ENCODE measurements at regions not wholly inside any gene's neighbourhood (a gene's known extent, or its start where the extent isn't known, plus 50 kb on each side); places are given as distances from the start of the nearest gene placed in this dataset.

DNA sequence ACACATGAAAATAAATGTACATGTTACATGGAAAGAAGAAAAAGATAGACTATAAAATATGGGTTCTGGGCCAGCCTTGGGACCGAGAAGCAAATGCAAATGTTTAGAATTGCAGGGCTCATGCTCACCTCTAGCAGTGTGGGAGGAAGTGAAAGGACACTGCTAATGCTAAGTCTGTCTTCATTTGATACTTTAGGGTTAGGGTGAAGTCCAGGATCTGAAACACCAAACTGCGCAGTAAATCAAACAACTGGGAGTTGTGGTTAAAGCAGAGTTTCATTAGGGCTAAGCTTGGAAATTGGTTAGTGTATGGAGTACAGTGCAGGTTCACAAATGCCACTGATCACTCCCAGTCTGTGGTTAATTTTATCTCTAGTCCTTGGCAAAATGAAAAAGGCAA lies 73.2 kb upstream of the PDK4 start:
- H3K4me2 ChIP-seq (ENCODE audit: low read length): no peak overlapping the region
- no peak overlapping the region for H3K9ac ChIP-seq (ENCODE audit: low read length)
- no peak overlapping the region for H3K27ac ChIP-seq (ENCODE audit: low read length)
- H3K9me3 ChIP-seq (ENCODE audit: insufficient read depth, low read length): no peaks in the 10 kb centered on the region
- no peaks in the 10 kb centered on the region for H3K27me3 ChIP-seq (ENCODE audit: low read depth, low read length)
- TF ChIP-seq, protein P1, sequence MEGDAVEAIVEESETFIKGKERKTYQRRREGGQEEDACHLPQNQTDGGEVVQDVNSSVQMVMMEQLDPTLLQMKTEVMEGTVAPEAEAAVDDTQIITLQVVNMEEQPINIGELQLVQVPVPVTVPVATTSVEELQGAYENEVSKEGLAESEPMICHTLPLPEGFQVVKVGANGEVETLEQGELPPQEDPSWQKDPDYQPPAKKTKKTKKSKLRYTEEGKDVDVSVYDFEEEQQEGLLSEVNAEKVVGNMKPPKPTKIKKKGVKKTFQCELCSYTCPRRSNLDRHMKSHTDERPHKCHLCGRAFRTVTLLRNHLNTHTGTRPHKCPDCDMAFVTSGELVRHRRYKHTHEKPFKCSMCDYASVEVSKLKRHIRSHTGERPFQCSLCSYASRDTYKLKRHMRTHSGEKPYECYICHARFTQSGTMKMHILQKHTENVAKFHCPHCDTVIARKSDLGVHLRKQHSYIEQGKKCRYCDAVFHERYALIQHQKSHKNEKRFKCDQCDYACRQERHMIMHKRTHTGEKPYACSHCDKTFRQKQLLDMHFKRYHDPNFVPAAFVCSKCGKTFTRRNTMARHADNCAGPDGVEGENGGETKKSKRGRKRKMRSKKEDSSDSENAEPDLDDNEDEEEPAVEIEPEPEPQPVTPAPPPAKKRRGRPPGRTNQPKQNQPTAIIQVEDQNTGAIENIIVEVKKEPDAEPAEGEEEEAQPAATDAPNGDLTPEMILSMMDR (IDR thresholded peaks at IDR 0.05; ENCODE audit: low read depth, low read length): no peak
- TF ChIP-seq EZH2phosphoT487 (IDR thresholded peaks at IDR 0.05; ENCODE audit: low read depth): no peak
- no peaks in the 10 kb centered on the region for H4K20me1 ChIP-seq (ENCODE audit: insufficient read depth, low read length)
- H3K79me2 ChIP-seq (ENCODE audit: low read length): no peaks in the 10 kb centered on the region
- H3K36me3 ChIP-seq (replicated peaks; ENCODE audit: low read depth, low read length): no peaks in the 10 kb centered on the region
- peaks cover 15% of the 10 kb centered on the region for H3K4me1 ChIP-seq (ENCODE audit: low read length)
- H3K4me3 ChIP-seq (ENCODE audit: low read length): no peak overlapping the region
- H2AFZ ChIP-seq (ENCODE audit: low read depth, low read length): no peak overlapping the region

DNA sequence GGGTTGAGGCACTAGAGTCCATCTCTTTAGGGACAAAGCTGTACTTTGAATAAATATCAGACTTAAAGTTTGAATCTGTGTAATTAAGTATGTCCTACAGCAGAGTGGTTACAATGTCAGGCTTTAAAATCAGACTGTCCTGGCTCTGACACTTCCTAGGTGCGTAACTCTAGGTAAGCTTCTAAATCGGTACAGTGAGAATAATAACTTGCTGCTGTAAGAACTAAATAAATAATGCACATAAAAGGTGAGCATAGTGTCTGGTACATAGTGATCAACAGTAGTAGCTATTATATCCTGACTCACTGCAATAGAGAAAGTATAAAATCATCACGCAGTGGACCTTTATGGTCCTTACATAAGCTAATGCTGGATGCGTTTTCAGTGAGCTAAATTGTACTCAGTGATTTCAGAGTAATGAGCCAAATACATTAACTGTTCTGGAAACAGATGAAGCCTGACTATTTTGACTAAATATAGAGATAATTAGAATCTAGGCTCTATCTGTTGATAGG lies 72.2 kb upstream of the PDK4 start:
- Histone ChIP-seq H2AFZ (ENCODE audit: low read depth, low read length) (no peak overlapping the region), H3K4me2 (ENCODE audit: low read length) (no peak overlapping the region), H3K9ac (ENCODE audit: low read length) (no peak overlapping the region)

DNA sequence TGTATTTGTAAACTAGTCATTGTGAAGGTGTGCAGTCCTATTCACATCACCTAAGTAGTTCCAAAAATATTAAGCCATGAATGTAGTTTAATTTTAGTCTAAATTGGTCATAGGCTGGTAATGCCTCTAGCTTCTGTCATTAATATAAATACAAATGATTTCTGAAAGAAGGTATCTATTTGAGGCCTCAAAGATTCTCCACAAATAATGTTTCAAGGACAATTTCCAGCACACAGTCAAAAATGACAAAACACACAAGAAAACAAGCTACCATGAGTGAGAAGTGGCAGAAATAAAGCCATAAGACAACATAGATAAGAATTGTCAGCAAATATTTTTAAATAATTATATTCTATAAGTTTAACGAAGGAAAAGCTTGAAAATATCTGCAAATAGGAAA lies 66.7 kb upstream of the PDK4 start:
- TF ChIP-seq, protein P1 (IDR thresholded peaks at IDR 0.05; ENCODE audit: low read depth, low read length): no peak
- TF ChIP-seq EZH2phosphoT487 (IDR thresholded peaks at IDR 0.05; ENCODE audit: low read depth): no peak
- Histone ChIP-seq H3K9me3 (ENCODE audit: insufficient read depth, low read length) (no peaks in the 10 kb centered on the region), H3K9ac (ENCODE audit: low read length) (no peak overlapping the region), H3K36me3 (replicated peaks; ENCODE audit: low read depth, low read length) (no peaks in the 10 kb centered on the region), H3K4me2 (ENCODE audit: low read length) (no peak overlapping the region), H2AFZ (ENCODE audit: low read depth, low read length) (no peak overlapping the region), H3K4me1 (ENCODE audit: low read length) (peaks cover 6% of the 10 kb centered on the region; the same call in 1 of the 2 replicates), H3K4me3 (ENCODE audit: low read length) (no peak overlapping the region), H3K79me2 (ENCODE audit: low read length) (no peaks in the 10 kb centered on the region), H3K27me3 (ENCODE audit: low read depth, low read length) (no peaks in the 10 kb centered on the region), H4K20me1 (ENCODE audit: insufficient read depth, low read length) (no peaks in the 10 kb centered on the region), H3K27ac (ENCODE audit: low read length) (no peak overlapping the region)

More for the DNA sequence above, 72.2 kb upstream of the PDK4 start:
- Histone ChIP-seq H3K36me3 (replicated peaks; ENCODE audit: low read depth, low read length) (no peaks in the 10 kb centered on the region), H4K20me1 (ENCODE audit: insufficient read depth, low read length) (no peaks in the 10 kb centered on the region), H3K27me3 (ENCODE audit: low read depth, low read length) (no peaks in the 10 kb centered on the region), H3K4me3 (ENCODE audit: low read length) (no peak overlapping the region), H3K79me2 (ENCODE audit: low read length) (no peaks in the 10 kb centered on the region), H3K9me3 (ENCODE audit: insufficient read depth, low read length) (no peaks in the 10 kb centered on the region), H3K27ac (ENCODE audit: low read length) (no peak overlapping the region), H3K4me1 (ENCODE audit: low read length) (peaks cover 15% of the 10 kb centered on the region)
- TF ChIP-seq EZH2phosphoT487 (IDR thresholded peaks at IDR 0.05; ENCODE audit: low read depth): no peak
- TF ChIP-seq, protein P1 (IDR thresholded peaks at IDR 0.05; ENCODE audit: low read depth, low read length): no peak

DNA sequence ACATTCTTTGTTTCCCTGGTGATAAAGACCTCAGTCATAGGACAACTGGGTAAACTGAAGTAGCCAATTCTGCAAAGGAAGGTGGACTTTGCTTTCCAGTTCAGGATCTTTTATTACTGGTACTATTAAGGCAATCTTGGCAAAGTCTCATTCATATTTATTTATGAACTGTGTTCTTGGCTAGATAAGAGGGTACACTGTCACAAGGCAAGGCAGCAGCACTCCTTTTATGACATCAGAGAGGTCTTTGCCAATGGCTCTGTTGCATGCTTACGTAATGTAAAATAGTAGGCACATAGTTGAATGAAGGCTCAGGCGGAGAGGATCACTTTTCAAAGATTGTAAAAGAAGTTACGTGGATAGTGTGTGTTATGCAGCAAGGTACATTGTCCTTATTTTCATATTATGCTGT lies 63.7 kb upstream of the PDK4 start:
- TF ChIP-seq EZH2phosphoT487 (IDR thresholded peaks at IDR 0.05; ENCODE audit: low read depth): no peak
- TF ChIP-seq, protein P1 (IDR thresholded peaks at IDR 0.05; ENCODE audit: low read depth, low read length): no peak
- H3K4me2 ChIP-seq (ENCODE audit: low read length): no peak overlapping the region
- no peaks in the 10 kb centered on the region for H3K27me3 ChIP-seq (ENCODE audit: low read depth, low read length)

More for the DNA sequence above, 63.7 kb upstream of the PDK4 start:
- Histone ChIP-seq H3K4me3 (ENCODE audit: low read length) (no peak overlapping the region), H3K79me2 (ENCODE audit: low read length) (no peaks in the 10 kb centered on the region), H2AFZ (ENCODE audit: low read depth, low read length) (no peak overlapping the region), H4K20me1 (ENCODE audit: insufficient read depth, low read length) (no peaks in the 10 kb centered on the region), H3K36me3 (replicated peaks; ENCODE audit: low read depth, low read length) (no peaks in the 10 kb centered on the region), H3K27ac (ENCODE audit: low read length) (no peak overlapping the region), H3K4me1 (ENCODE audit: low read length) (peaks cover 3% of the 10 kb centered on the region; the same call in 1 of the 2 replicates), H3K9me3 (ENCODE audit: insufficient read depth, low read length) (no peaks in the 10 kb centered on the region), H3K9ac (ENCODE audit: low read length) (no peak overlapping the region)
